ENCODE measurements at regions not wholly inside any gene's neighbourhood (a gene's known extent, or its start where the extent isn't known, plus 50 kb on each side); places are given as distances from the start of the nearest gene placed in this dataset.
"Not testable (repeated sequence)": the region's sequence is repeated elsewhere in the genome, so short reads cannot be mapped to it uniquely, and the experiment has no call there.

GRCh38 chr9:115689331-115689730, 464.3 kb upstream of the PAPPA start:
- Histone ChIP-seq H3K36me3 (ENCODE audit: insufficient read depth, low read length) (no peaks in the 10 kb centered on the region), H3F3A (ENCODE audit: low read depth) (no peaks in the 10 kb centered on the region), H3K27me3 (ENCODE audit: insufficient read depth, low read length, poor library complexity, severe bottlenecking) (no peaks in the 10 kb centered on the region), H3K4me3 (ENCODE audit: low read length, poor library complexity, severe bottlenecking) (no peak overlapping the region), H3K4me2 (ENCODE audit: low read depth, low read length, poor library complexity, severe bottlenecking) (no peak overlapping the region), H3K9me3 (ENCODE audit: insufficient read depth, low read depth, low read length) (0 out of 2 replicates have a peak, but pooled peaks cover 3% of the 10 kb centered on the region), H3K9me2 (replicated peaks; ENCODE audit: low read depth, low read length) (no peaks in the 10 kb centered on the region), H3K79me2 (ENCODE audit: insufficient read depth, low read length) (no peaks in the 10 kb centered on the region), H3K4me1 (ENCODE audit: insufficient read depth, low read length, poor library complexity, severe bottlenecking) (no peaks in the 10 kb centered on the region), H4K20me1 (ENCODE audit: insufficient read depth, low read length, poor library complexity, severe bottlenecking) (no peaks in the 10 kb centered on the region), H2AFZ (ENCODE audit: low read length) (no peak overlapping the region), H3K9ac (ENCODE audit: low read depth, low read length, poor library complexity, severe bottlenecking) (no peak overlapping the region)
- TF ChIP-seq EZH2phosphoT487 (IDR thresholded peaks at IDR 0.05; ENCODE audit: borderline replicate concordance) (no peak), CTCF (conservative IDR thresholded peaks at IDR 0.05; ENCODE audit: low read length) (no peak)

DNA sequence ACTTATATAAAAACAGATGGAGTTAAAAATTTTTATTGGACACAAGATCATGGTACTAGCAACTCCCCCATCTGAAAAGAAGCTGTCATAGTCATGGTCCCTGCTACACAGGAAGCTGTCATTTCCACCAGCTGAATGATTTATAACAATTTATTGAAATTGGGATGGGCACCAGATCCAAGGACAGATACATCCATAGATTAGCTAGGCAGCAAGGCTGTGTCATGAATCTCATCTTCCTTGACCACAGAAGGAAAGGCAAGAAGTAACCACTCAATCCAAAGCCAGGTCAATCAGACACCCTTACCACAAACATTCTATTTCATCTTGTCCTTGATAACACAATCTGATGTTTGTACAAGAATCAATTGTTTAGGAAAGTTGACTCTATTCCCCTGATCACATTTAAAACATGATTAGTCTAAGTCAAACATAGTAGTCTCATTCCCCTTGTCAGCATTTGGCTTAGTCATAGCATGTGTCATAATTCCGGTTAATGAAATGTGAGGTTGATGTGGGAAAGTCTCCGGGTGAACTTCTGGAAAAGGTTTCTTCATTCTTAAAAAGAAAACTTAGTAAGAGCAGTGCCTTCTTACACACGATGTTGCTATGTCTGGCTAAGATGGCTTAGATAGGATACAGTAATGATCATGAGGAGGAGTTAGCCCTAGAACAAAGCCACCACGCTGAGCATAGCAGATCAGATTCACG, 462.6 kb upstream of the PAPPA start:
- Histone ChIP-seq H3K79me2 (ENCODE audit: insufficient read depth, low read length) (no peaks in the 10 kb centered on the region), H3F3A (ENCODE audit: low read depth) (no peaks in the 10 kb centered on the region), H4K20me1 (ENCODE audit: insufficient read depth, low read length, poor library complexity, severe bottlenecking) (no peaks in the 10 kb centered on the region), H3K9me2 (replicated peaks; ENCODE audit: low read depth, low read length) (no peaks in the 10 kb centered on the region), H3K9ac (ENCODE audit: low read depth, low read length, poor library complexity, severe bottlenecking) (no peak overlapping the region), H3K27me3 (ENCODE audit: insufficient read depth, low read length, poor library complexity, severe bottlenecking) (no peaks in the 10 kb centered on the region), H3K9me3 (ENCODE audit: insufficient read depth, low read depth, low read length) (0 out of 2 replicates have a peak, but pooled peaks cover 3% of the 10 kb centered on the region), H3K4me3 (ENCODE audit: low read length, poor library complexity, severe bottlenecking) (no peak overlapping the region), H3K4me1 (ENCODE audit: insufficient read depth, low read length, poor library complexity, severe bottlenecking) (no peaks in the 10 kb centered on the region), H3K4me2 (ENCODE audit: low read depth, low read length, poor library complexity, severe bottlenecking) (no peak overlapping the region), H2AFZ (ENCODE audit: low read length) (no peak overlapping the region), H3K36me3 (ENCODE audit: insufficient read depth, low read length) (no peaks in the 10 kb centered on the region)
- TF ChIP-seq EZH2phosphoT487 (IDR thresholded peaks at IDR 0.05; ENCODE audit: borderline replicate concordance), result no peak
- no peak for TF ChIP-seq CTCF (conservative IDR thresholded peaks at IDR 0.05; ENCODE audit: low read length)

DNA sequence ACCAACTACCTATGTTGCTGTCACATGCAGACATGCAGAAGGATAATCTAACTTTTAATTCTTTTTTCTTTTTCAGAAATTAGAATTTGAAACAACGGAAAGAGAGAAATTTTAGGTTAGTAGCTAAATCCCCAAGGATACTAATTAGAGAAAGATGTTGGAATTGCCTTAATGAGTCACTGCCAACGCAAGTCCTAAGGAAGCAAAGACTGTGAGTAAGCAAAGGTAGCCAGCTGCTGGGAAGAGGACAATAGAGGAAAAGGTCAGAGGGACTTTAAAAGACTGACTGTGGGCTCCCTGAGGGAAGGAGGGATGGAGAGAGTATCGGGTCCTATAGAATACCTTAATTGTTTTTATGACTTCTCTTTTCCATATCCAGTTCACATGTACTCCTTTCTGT, 461.9 kb upstream of the PAPPA start:
- Histone ChIP-seq H3K27me3 (ENCODE audit: insufficient read depth, low read length, poor library complexity, severe bottlenecking) (no peaks in the 10 kb centered on the region), H3K4me1 (ENCODE audit: insufficient read depth, low read length, poor library complexity, severe bottlenecking) (no peaks in the 10 kb centered on the region), H3K9me3 (ENCODE audit: insufficient read depth, low read depth, low read length) (0 out of 2 replicates have a peak, but pooled peaks cover 3% of the 10 kb centered on the region), H3K9ac (ENCODE audit: low read depth, low read length, poor library complexity, severe bottlenecking) (no peak overlapping the region), H3K4me2 (ENCODE audit: low read depth, low read length, poor library complexity, severe bottlenecking) (no peak overlapping the region), H3K9me2 (replicated peaks; ENCODE audit: low read depth, low read length) (no peaks in the 10 kb centered on the region), H2AFZ (ENCODE audit: low read length) (no peak overlapping the region), H3F3A (ENCODE audit: low read depth) (no peaks in the 10 kb centered on the region), H3K79me2 (ENCODE audit: insufficient read depth, low read length) (no peaks in the 10 kb centered on the region), H3K4me3 (ENCODE audit: low read length, poor library complexity, severe bottlenecking) (no peak overlapping the region), H3K36me3 (ENCODE audit: insufficient read depth, low read length) (no peaks in the 10 kb centered on the region), H4K20me1 (ENCODE audit: insufficient read depth, low read length, poor library complexity, severe bottlenecking) (no peaks in the 10 kb centered on the region)
- TF ChIP-seq CTCF (conservative IDR thresholded peaks at IDR 0.05; ENCODE audit: low read length) (no peak), EZH2phosphoT487 (IDR thresholded peaks at IDR 0.05; ENCODE audit: borderline replicate concordance) (no peak)

DNA sequence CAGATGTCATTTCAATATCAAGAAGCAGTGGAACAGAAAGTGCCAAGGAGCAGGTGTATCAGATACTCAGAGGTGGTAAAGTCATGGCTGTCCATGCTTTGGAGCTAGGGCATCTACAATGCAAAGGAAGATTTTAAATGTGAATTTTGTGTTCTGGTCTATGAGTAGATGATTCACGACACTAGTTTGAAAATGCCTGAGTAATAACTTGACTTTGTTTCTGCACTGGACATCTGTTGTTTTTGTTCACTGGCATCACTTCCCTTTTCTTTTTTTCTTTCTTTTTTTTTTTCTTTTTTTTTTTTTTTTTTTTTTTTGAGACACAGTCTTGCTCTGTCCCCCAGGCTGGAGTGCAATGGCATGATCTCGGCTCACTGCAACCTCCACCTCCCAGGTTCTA, 460.7 kb upstream of the PAPPA start:
- not testable (repeated sequence) for H3K79me2 ChIP-seq (ENCODE audit: insufficient read depth, low read length); H3K27me3 ChIP-seq (ENCODE audit: insufficient read depth, low read length, poor library complexity, severe bottlenecking); H3K4me2 ChIP-seq (ENCODE audit: low read depth, low read length, poor library complexity, severe bottlenecking); H3K4me1 ChIP-seq (ENCODE audit: insufficient read depth, low read length, poor library complexity, severe bottlenecking); H3K9me3 ChIP-seq (ENCODE audit: insufficient read depth, low read depth, low read length); H4K20me1 ChIP-seq (ENCODE audit: insufficient read depth, low read length, poor library complexity, severe bottlenecking); H3K36me3 ChIP-seq (ENCODE audit: insufficient read depth, low read length); H3K9me2 ChIP-seq (replicated peaks; ENCODE audit: low read depth, low read length); H2AFZ ChIP-seq (ENCODE audit: low read length); H3K9ac ChIP-seq (ENCODE audit: low read depth, low read length, poor library complexity, severe bottlenecking); H3F3A ChIP-seq (ENCODE audit: low read depth); H3K4me3 ChIP-seq (ENCODE audit: low read length, poor library complexity, severe bottlenecking)

All from Loucy (cell line).